ENCODE measurements at regions not wholly inside any gene's neighbourhood (a gene's known extent, or its start where the extent isn't known, plus 50 kb on each side); places are given as distances from the start of the nearest gene placed in this dataset.

DNA sequence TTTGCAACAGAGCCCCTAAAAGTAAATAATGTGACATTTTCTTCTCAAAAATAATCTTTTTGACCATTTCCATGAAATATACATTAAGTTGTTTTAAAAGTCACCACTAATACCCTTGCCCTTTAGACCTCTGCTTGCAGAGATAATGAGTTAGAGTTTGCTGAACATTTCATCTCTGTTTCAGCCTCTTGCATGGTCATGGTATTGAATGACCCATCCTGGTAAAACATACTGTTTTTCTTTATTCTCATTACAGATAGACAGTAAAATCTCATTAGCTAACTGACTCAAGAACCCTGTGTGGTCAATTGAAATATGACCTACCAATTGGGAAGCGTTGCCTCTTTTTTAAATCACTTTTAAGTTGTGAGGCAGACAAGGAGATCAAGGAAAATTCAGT lies 916.7 kb downstream of the PDHA2 start:
- TF ChIP-seq, protein P1, sequence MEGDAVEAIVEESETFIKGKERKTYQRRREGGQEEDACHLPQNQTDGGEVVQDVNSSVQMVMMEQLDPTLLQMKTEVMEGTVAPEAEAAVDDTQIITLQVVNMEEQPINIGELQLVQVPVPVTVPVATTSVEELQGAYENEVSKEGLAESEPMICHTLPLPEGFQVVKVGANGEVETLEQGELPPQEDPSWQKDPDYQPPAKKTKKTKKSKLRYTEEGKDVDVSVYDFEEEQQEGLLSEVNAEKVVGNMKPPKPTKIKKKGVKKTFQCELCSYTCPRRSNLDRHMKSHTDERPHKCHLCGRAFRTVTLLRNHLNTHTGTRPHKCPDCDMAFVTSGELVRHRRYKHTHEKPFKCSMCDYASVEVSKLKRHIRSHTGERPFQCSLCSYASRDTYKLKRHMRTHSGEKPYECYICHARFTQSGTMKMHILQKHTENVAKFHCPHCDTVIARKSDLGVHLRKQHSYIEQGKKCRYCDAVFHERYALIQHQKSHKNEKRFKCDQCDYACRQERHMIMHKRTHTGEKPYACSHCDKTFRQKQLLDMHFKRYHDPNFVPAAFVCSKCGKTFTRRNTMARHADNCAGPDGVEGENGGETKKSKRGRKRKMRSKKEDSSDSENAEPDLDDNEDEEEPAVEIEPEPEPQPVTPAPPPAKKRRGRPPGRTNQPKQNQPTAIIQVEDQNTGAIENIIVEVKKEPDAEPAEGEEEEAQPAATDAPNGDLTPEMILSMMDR (optimal IDR thresholded peaks at IDR 0.05 in 1 of 3, IDR thresholded peaks at IDR 0.05 in 1 of 3, conservative IDR thresholded peaks at IDR 0.05 in 1 of 3; ENCODE audit: extremely low read depth in 1 of 3, insufficient read depth in 2 of 3, low read length in 3 of 3), result no peak
- no peak for TF ChIP-seq EZH2 (IDR thresholded peaks at IDR 0.05; ENCODE audit: low read length)

All from keratinocyte (primary cell).